ENCODE measurements at regions not wholly inside any gene's neighbourhood (a gene's known extent, or its start where the extent isn't known, plus 50 kb on each side); places are given as distances from the start of the nearest gene placed in this dataset.

DNA sequence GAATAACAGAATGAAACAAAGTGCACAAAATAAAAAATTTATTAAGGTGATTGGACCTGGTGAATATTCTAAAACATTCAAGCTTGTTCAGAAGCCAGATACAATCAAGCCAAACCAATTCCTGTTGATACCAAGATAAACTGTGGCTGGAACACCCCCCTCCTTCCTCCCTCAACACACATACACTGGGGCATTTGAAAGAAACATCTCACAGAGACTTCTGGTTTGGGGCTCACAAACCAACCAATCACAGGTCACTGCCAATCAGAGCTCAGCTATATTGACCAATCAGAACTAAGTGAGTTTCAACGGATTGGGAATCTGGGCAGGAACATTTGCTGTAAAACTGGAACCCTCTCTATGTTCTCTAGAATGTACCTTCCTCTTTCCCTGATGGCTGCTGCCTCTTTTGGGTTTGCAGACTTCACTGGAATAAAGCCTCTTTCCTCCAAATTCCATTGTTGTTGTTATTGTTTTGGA, 340.6 kb upstream of the GOLIM4 start:
- no peaks in the 10 kb centered on the region for H3K27me3 ChIP-seq (ENCODE audit: control insufficient read depth, extremely low read depth, insufficient read depth, low read length)
- no peaks in the 10 kb centered on the region for H3K9me1 ChIP-seq (ENCODE audit: control insufficient read depth, extremely low read depth, insufficient read depth, low read length)
- dilution Hi-C loops (cut with MboI; ENCODE audit: extremely low pct_ligation_motif_present, low sequenced_read_pairs): no loop called here
- TF ChIP-seq, protein P1, sequence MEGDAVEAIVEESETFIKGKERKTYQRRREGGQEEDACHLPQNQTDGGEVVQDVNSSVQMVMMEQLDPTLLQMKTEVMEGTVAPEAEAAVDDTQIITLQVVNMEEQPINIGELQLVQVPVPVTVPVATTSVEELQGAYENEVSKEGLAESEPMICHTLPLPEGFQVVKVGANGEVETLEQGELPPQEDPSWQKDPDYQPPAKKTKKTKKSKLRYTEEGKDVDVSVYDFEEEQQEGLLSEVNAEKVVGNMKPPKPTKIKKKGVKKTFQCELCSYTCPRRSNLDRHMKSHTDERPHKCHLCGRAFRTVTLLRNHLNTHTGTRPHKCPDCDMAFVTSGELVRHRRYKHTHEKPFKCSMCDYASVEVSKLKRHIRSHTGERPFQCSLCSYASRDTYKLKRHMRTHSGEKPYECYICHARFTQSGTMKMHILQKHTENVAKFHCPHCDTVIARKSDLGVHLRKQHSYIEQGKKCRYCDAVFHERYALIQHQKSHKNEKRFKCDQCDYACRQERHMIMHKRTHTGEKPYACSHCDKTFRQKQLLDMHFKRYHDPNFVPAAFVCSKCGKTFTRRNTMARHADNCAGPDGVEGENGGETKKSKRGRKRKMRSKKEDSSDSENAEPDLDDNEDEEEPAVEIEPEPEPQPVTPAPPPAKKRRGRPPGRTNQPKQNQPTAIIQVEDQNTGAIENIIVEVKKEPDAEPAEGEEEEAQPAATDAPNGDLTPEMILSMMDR (optimal IDR thresholded peaks at IDR 0.05 in 1 of 3, IDR thresholded peaks at IDR 0.05 in 1 of 3, conservative IDR thresholded peaks at IDR 0.05 in 1 of 3; ENCODE audit: extremely low read depth in 1 of 3, insufficient read depth in 2 of 3, low read length in 3 of 3): no peak
- TF ChIP-seq EZH2 (IDR thresholded peaks at IDR 0.05; ENCODE audit: low read length): no peak
- DNase-seq (ENCODE audit: low read depth, low spot score) (no peak), FAIRE-seq (no peak)
- H3K9ac ChIP-seq (ENCODE audit: control insufficient read depth, extremely low read depth, insufficient read depth, low read length): no peak overlapping the region
- H2AFZ ChIP-seq (ENCODE audit: control insufficient read depth, low read length): no peak overlapping the region
- H3K27ac ChIP-seq (ENCODE audit: control insufficient read depth, insufficient read depth, low read length): no peak overlapping the region
- H3K4me2 ChIP-seq (ENCODE audit: control insufficient read depth, extremely low read depth, insufficient read depth, low read depth, low read length): no peak overlapping the region
- no peaks in the 10 kb centered on the region for H3K79me2 ChIP-seq (ENCODE audit: control insufficient read depth, insufficient read depth, low read length)
- H3K4me1 ChIP-seq (ENCODE audit: control insufficient read depth, extremely low read depth, insufficient read depth, low read length): no peaks in the 10 kb centered on the region
- no peaks in the 10 kb centered on the region for H3K9me3 ChIP-seq (ENCODE audit: control insufficient read depth, low read depth, low read length)
- H3K4me3 ChIP-seq (ENCODE audit: control insufficient read depth in 2 of 3, extremely low read depth in 1 of 3, insufficient read depth in 2 of 3, low read depth in 1 of 3, low read length in 3 of 3): no peak overlapping the region
- no peaks in the 10 kb centered on the region for H4K20me1 ChIP-seq (ENCODE audit: control insufficient read depth, extremely low read depth, insufficient read depth, low read length)
- no peaks in the 10 kb centered on the region for H3K36me3 ChIP-seq (ENCODE audit: control insufficient read depth in 2 of 2, extremely low read depth in 1 of 2, insufficient read depth in 2 of 2, low read length in 2 of 2)

GRCh38 chr3:168431491-168431890, 335.8 kb upstream of the GOLIM4 start:
- Histone ChIP-seq H3K9me3 (ENCODE audit: control insufficient read depth, low read depth, low read length) (no peaks in the 10 kb centered on the region), H4K20me1 (ENCODE audit: control insufficient read depth, extremely low read depth, insufficient read depth, low read length) (no peaks in the 10 kb centered on the region), H3K9me1 (ENCODE audit: control insufficient read depth, extremely low read depth, insufficient read depth, low read length) (no peaks in the 10 kb centered on the region), H3K79me2 (ENCODE audit: control insufficient read depth, insufficient read depth, low read length) (no peaks in the 10 kb centered on the region), H3K27me3 (ENCODE audit: control insufficient read depth, extremely low read depth, insufficient read depth, low read length) (no peaks in the 10 kb centered on the region), H3K4me1 (ENCODE audit: control insufficient read depth, extremely low read depth, insufficient read depth, low read length) (no peaks in the 10 kb centered on the region), H3K36me3 (ENCODE audit: control insufficient read depth in 2 of 2, extremely low read depth in 1 of 2, insufficient read depth in 2 of 2, low read length in 2 of 2) (no peaks in the 10 kb centered on the region), H3K9ac (ENCODE audit: control insufficient read depth, extremely low read depth, insufficient read depth, low read length) (no peak overlapping the region), H2AFZ (ENCODE audit: control insufficient read depth, low read length) (no peak overlapping the region), H3K4me2 (ENCODE audit: control insufficient read depth, extremely low read depth, insufficient read depth, low read depth, low read length) (no peak overlapping the region), H3K27ac (ENCODE audit: control insufficient read depth, insufficient read depth, low read length) (no peak overlapping the region), H3K4me3 (ENCODE audit: control insufficient read depth in 2 of 3, extremely low read depth in 1 of 3, insufficient read depth in 2 of 3, low read depth in 1 of 3, low read length in 3 of 3) (no peak overlapping the region)
- dilution Hi-C loops (cut with MboI; ENCODE audit: extremely low pct_ligation_motif_present, low sequenced_read_pairs): no loop called here
- no peak for DNase-seq (ENCODE audit: low read depth, low spot score)
- no peak for TF ChIP-seq EZH2 (IDR thresholded peaks at IDR 0.05; ENCODE audit: low read length)
- TF ChIP-seq, protein P1 (optimal IDR thresholded peaks at IDR 0.05 in 1 of 3, IDR thresholded peaks at IDR 0.05 in 1 of 3, conservative IDR thresholded peaks at IDR 0.05 in 1 of 3; ENCODE audit: extremely low read depth in 1 of 3, insufficient read depth in 2 of 3, low read length in 3 of 3): no peak
- no peak for FAIRE-seq

Measured in keratinocyte (primary cell).